ENCODE measurements at regions not wholly inside any gene's neighbourhood (a gene's known extent, or its start where the extent isn't known, plus 50 kb on each side); places are given as distances from the start of the nearest gene placed in this dataset.

- H3K4ac ChIP-seq (ENCODE audit: low read depth in 1 of 2, low read length in 2 of 2): no peak overlapping the region
- no peaks in the 10 kb centered on the region for H3K79me1 ChIP-seq (replicated peaks; ENCODE audit: low read length, poor library complexity, severe bottlenecking)
- H3K23ac ChIP-seq (ENCODE audit: low read length in 2 of 2): no peak overlapping the region
- H3K14ac ChIP-seq (ENCODE audit: low read length in 2 of 2): peak overlapping the region in 1 of 2 experiments; percentile 48
- H2AFZ ChIP-seq (ENCODE audit: low read depth, low read length): no peak overlapping the region
- no peak overlapping the region for H3K9ac ChIP-seq (ENCODE audit: low read length)
- H3K4me3 ChIP-seq (ENCODE audit: insufficient read depth in 1 of 2, low read depth in 1 of 2, low read length in 2 of 2): no peak overlapping the region
- no peak overlapping the region for H4K8ac ChIP-seq (ENCODE audit: low read length)
- no peaks in the 10 kb centered on the region for H3K4me1 ChIP-seq (ENCODE audit: control insufficient read depth, insufficient read depth, low read depth, low read length)
- no peak overlapping the region for H2AK5ac ChIP-seq (ENCODE audit: low read length, severe bottlenecking)
- no peak overlapping the region for H4K91ac ChIP-seq (ENCODE audit: low read length)
- WGBS: 86% methylated on average over 5 of the region's 5 CpGs
- no peak overlapping the region for H2BK12ac ChIP-seq (ENCODE audit: low read length in 2 of 2)
- H3K4me2 ChIP-seq (ENCODE audit: low read length, poor library complexity, severe bottlenecking): no peak overlapping the region
- no peak overlapping the region for H3K27ac ChIP-seq (ENCODE audit: low read length, poor library complexity, severe bottlenecking)
- peaks cover 0 to 33% of the 10 kb centered on the region in 2 experiments for H3K27me3 ChIP-seq (ENCODE audit: control insufficient read depth in 1 of 2, insufficient read depth in 1 of 2, low read length in 2 of 2)
- DNase-seq: no peak
- H3K18ac ChIP-seq (ENCODE audit: low read depth in 1 of 2, low read length in 2 of 2): no peak overlapping the region
- H3K36me3 ChIP-seq (ENCODE audit: control insufficient read depth in 1 of 2, insufficient read depth in 2 of 2, low read depth in 1 of 2, low read length in 2 of 2): no peaks in the 10 kb centered on the region
- H2BK5ac ChIP-seq (ENCODE audit: low read depth, low read length, poor library complexity, severe bottlenecking): no peak overlapping the region
- H3K9me3 ChIP-seq (ENCODE audit: control insufficient read depth, low read length): no peaks in the 10 kb centered on the region
- H2BK15ac ChIP-seq (ENCODE audit: low read depth, poor library complexity, severe bottlenecking): no peak overlapping the region
- H2BK120ac ChIP-seq (ENCODE audit: low read depth, low read length): no peak overlapping the region
Observed at GRCh38 chr16:86690970-86691369, 112.6 kb downstream of the FOXL1 start.

GRCh38 chr16:86692426-86692825 is 114.1 kb downstream of the FOXL1 start:
- Histone ChIP-seq H3K4ac (ENCODE audit: low read depth in 1 of 2, low read length in 2 of 2) (no peak overlapping the region), H3K9me3 (ENCODE audit: control insufficient read depth, low read length) (no peaks in the 10 kb centered on the region), H2AK5ac (ENCODE audit: low read length, severe bottlenecking) (no peak overlapping the region), H2BK5ac (ENCODE audit: low read depth, low read length, poor library complexity, severe bottlenecking) (no peak overlapping the region), H3K18ac (ENCODE audit: low read depth in 1 of 2, low read length in 2 of 2) (no peak overlapping the region), H3K79me1 (replicated peaks; ENCODE audit: low read length, poor library complexity, severe bottlenecking) (no peaks in the 10 kb centered on the region), H3K4me3 (ENCODE audit: insufficient read depth in 1 of 2, low read depth in 1 of 2, low read length in 2 of 2) (no peak overlapping the region), H3K4me2 (ENCODE audit: low read length, poor library complexity, severe bottlenecking) (no peak overlapping the region), H3K27ac (ENCODE audit: low read length, poor library complexity, severe bottlenecking) (no peak overlapping the region), H3K36me3 (ENCODE audit: control insufficient read depth in 1 of 2, insufficient read depth in 2 of 2, low read depth in 1 of 2, low read length in 2 of 2) (no peaks in the 10 kb centered on the region), H4K8ac (ENCODE audit: low read length) (no peak overlapping the region), H4K91ac (ENCODE audit: low read length) (no peak overlapping the region), H2BK15ac (ENCODE audit: low read depth, poor library complexity, severe bottlenecking) (no peak overlapping the region), H3K9ac (ENCODE audit: low read length) (no peak overlapping the region), H3K23ac (ENCODE audit: low read length in 2 of 2) (no peak overlapping the region), H3K14ac (ENCODE audit: low read length in 2 of 2) (no peak overlapping the region), H3K4me1 (ENCODE audit: control insufficient read depth, insufficient read depth, low read depth, low read length) (no peaks in the 10 kb centered on the region), H2AFZ (ENCODE audit: low read depth, low read length) (no peak overlapping the region), H2BK12ac (ENCODE audit: low read length in 2 of 2) (no peak overlapping the region), H3K27me3 (ENCODE audit: control insufficient read depth in 1 of 2, insufficient read depth in 1 of 2, low read length in 2 of 2) (peaks cover 0 to 40% of the 10 kb centered on the region in 2 experiments), H2BK120ac (ENCODE audit: low read depth, low read length) (no peak overlapping the region)
- no peak for DNase-seq
- WGBS: 82% methylated on average over 10 of the region's 10 CpGs

- Histone ChIP-seq H4K91ac (ENCODE audit: low read length) (no peak overlapping the region), H3K23ac (ENCODE audit: low read length in 2 of 2) (no peak overlapping the region), H3K27ac (ENCODE audit: low read length, poor library complexity, severe bottlenecking) (no peak overlapping the region), H3K27me3 (ENCODE audit: control insufficient read depth in 1 of 2, insufficient read depth in 1 of 2, low read length in 2 of 2) (peaks cover 0 to 46% of the 10 kb centered on the region in 2 experiments), H3K4me1 (ENCODE audit: control insufficient read depth, insufficient read depth, low read depth, low read length) (no peaks in the 10 kb centered on the region), H3K9ac (ENCODE audit: low read length) (no peak overlapping the region), H2BK5ac (ENCODE audit: low read depth, low read length, poor library complexity, severe bottlenecking) (no peak overlapping the region), H3K18ac (ENCODE audit: low read depth in 1 of 2, low read length in 2 of 2) (no peak overlapping the region), H2AFZ (ENCODE audit: low read depth, low read length) (no peak overlapping the region), H3K4me2 (ENCODE audit: low read length, poor library complexity, severe bottlenecking) (no peak overlapping the region), H3K9me3 (ENCODE audit: control insufficient read depth, low read length) (no peaks in the 10 kb centered on the region), H2AK5ac (ENCODE audit: low read length, severe bottlenecking) (no peak overlapping the region), H2BK120ac (ENCODE audit: low read depth, low read length) (no peak overlapping the region), H2BK15ac (ENCODE audit: low read depth, poor library complexity, severe bottlenecking) (no peak overlapping the region), H3K4me3 (ENCODE audit: insufficient read depth in 1 of 2, low read depth in 1 of 2, low read length in 2 of 2) (no peak overlapping the region), H3K14ac (ENCODE audit: low read length in 2 of 2) (no peak overlapping the region), H2BK12ac (ENCODE audit: low read length in 2 of 2) (no peak overlapping the region), H3K36me3 (ENCODE audit: control insufficient read depth in 1 of 2, insufficient read depth in 2 of 2, low read depth in 1 of 2, low read length in 2 of 2) (no peaks in the 10 kb centered on the region), H3K79me1 (replicated peaks; ENCODE audit: low read length, poor library complexity, severe bottlenecking) (no peaks in the 10 kb centered on the region), H4K8ac (ENCODE audit: low read length) (no peak overlapping the region), H3K4ac (ENCODE audit: low read depth in 1 of 2, low read length in 2 of 2) (no peak overlapping the region)
- WGBS: 73% methylated on average over 5 of the region's 5 CpGs
- no peak for DNase-seq
Observed at GRCh38 chr16:86693033-86693432, 114.7 kb downstream of the FOXL1 start.

GRCh38 chr16:86697715-86698114 is 119.4 kb downstream of the FOXL1 start:
- Histone ChIP-seq H2AK5ac (ENCODE audit: low read length, severe bottlenecking) (no peak overlapping the region), H3K4me3 (ENCODE audit: insufficient read depth in 1 of 2, low read depth in 1 of 2, low read length in 2 of 2) (no peak overlapping the region), H3K18ac (ENCODE audit: low read depth in 1 of 2, low read length in 2 of 2) (no peak overlapping the region), H3K79me1 (replicated peaks; ENCODE audit: low read length, poor library complexity, severe bottlenecking) (no peaks in the 10 kb centered on the region), H3K4ac (ENCODE audit: low read depth in 1 of 2, low read length in 2 of 2) (no peak overlapping the region), H2BK5ac (ENCODE audit: low read depth, low read length, poor library complexity, severe bottlenecking) (no peak overlapping the region), H3K36me3 (ENCODE audit: control insufficient read depth in 1 of 2, insufficient read depth in 2 of 2, low read depth in 1 of 2, low read length in 2 of 2) (no peaks in the 10 kb centered on the region), H4K8ac (ENCODE audit: low read length) (no peak overlapping the region), H3K4me1 (ENCODE audit: control insufficient read depth, insufficient read depth, low read depth, low read length) (no peaks in the 10 kb centered on the region), H3K14ac (ENCODE audit: low read length in 2 of 2) (no peak overlapping the region), H3K23ac (ENCODE audit: low read length in 2 of 2) (no peak overlapping the region), H2BK120ac (ENCODE audit: low read depth, low read length) (no peak overlapping the region), H3K27ac (ENCODE audit: low read length, poor library complexity, severe bottlenecking) (no peak overlapping the region), H2BK15ac (ENCODE audit: low read depth, poor library complexity, severe bottlenecking) (no peak overlapping the region), H4K91ac (ENCODE audit: low read length) (no peak overlapping the region), H3K4me2 (ENCODE audit: low read length, poor library complexity, severe bottlenecking) (no peak overlapping the region), H2BK12ac (ENCODE audit: low read length in 2 of 2) (no peak overlapping the region), H3K27me3 (ENCODE audit: control insufficient read depth in 1 of 2, insufficient read depth in 1 of 2, low read length in 2 of 2) (peaks cover 0 to 55% of the 10 kb centered on the region in 2 experiments), H2AFZ (ENCODE audit: low read depth, low read length) (no peak overlapping the region), H3K9me3 (ENCODE audit: control insufficient read depth, low read length) (no peaks in the 10 kb centered on the region), H3K9ac (ENCODE audit: low read length) (no peak overlapping the region)
- DNase-seq: no peak
- 92% methylated on average over 2 of the region's 3 CpGs for WGBS

All from mesenchymal stem cell (in vitro differentiated cells and primary cell).